GM19035 (cell line): ENCODE measurements at regions not wholly inside any gene's neighbourhood (a gene's known extent, or its start where the extent isn't known, plus 50 kb on each side); places are given as distances from the start of the nearest gene placed in this dataset.

Source experiments
- ATAC-seq: cut with Tn5 transposase; IDR thresholded peaks from one replicate; pipeline ENCODE4 v1.9.1; 2021; ENCODE audit not compliant: unreplicated experiment

DNA sequence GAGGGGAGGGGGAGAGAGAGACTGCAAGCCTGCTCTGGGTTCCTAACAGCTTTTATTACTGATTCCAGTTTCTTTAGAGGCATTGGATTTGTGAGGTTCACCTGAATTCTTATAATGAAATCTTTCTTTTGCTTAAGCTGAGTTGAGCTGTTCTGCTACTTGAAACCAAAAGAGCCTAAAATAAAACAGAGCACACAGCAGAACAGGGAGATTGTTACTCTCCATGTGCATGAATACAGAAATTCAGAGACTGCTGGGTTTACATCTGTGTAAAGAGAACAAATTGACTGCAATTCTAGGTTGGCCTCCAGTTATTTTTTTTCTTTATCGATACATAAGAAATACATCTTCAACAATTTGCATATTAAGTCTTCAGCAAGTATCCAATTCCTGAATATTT, 168.8 kb upstream of the NRIP1 start:
- ATAC-seq: no peak

GRCh38 chr21:15236111-15236510, 171.3 kb upstream of the NRIP1 start:
- no peak for ATAC-seq

DNA sequence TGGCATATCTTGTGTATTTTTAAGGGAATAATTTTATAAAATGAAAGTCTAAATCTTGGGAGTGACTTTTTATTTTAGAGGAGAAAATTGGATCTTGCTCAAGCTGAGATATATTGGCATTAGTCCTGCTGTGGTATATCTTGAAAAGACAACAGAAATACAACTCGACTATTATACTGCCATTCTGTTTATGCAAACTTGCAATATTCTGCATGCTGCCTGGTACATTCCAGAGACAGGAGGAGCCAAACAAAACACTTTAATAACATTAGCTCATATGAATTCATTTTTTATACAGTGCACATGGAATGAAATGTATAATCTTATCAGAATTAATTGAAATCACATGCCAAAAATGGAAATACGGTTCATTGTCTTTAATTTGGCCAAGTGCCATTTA, 176.0 kb upstream of the NRIP1 start:
- no peak for ATAC-seq

GRCh38 chr21:15241997-15242736, 177.4 kb upstream of the NRIP1 start:
- ATAC-seq: no peak

GRCh38 chr21:15242906-15243305, 178.1 kb upstream of the NRIP1 start:
- no peak for ATAC-seq

GRCh38 chr21:15243406-15243805, 178.6 kb upstream of the NRIP1 start:
- no peak for ATAC-seq

- no peak for ATAC-seq
Measured at GRCh38 chr21:15247613-15248012, 182.8 kb upstream of the NRIP1 start.

DNA sequence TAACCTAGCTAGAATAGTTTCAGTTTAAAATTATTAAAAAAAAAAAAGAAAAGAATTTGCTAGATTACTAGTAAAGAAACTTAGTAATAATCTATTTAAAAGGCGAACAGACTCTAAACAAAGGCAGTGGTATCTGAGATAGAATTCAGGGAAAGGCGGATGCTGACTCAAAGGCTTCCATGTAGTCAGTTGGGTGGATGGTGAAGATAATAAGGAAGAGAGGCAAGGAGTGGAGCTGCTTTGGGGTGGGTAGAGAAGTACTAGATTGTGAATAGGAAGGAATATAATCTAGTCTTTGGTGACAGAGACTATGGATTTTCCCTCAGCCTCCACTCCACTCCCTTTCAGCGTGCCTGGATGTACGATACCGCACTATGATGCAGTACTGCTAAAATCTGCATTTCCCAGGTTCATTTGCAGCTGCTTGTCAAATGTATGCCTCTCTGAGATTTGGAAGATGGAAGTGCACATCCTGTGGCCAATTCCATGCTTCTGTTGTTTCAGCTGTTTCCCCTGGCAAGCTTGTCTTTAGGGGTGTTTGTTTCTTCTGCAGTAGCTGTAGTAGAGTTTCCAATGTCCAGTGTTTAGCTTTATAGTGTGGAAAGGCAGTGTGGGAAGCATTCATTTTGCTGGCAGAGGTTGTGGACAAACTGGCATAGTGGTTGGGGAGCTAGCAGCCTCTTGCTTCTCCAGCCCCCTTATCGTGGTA, 184.6 kb upstream of the NRIP1 start:
- no peak for ATAC-seq

DNA sequence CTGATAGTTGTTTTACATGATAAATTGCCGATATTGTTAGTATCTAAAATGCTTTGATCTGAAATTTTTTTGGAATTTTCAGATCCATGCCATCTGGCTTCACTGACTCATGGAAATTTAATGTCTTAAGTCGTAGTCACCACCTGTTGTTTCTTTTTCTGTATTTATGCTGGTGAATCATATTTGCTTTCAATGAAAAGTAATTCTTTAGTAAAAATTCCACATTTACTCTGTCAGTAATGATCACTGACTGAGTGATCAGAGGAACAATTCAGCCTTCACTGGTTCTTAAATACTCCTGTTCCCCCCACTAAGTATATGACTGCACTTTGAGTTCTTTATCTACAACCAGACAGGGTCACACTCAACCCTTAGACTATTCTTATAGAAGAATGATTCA, 185.6 kb upstream of the NRIP1 start:
- ATAC-seq: no peak

GRCh38 chr21:15252431-15252830, 187.6 kb upstream of the NRIP1 start:
- no peak for ATAC-seq

DNA sequence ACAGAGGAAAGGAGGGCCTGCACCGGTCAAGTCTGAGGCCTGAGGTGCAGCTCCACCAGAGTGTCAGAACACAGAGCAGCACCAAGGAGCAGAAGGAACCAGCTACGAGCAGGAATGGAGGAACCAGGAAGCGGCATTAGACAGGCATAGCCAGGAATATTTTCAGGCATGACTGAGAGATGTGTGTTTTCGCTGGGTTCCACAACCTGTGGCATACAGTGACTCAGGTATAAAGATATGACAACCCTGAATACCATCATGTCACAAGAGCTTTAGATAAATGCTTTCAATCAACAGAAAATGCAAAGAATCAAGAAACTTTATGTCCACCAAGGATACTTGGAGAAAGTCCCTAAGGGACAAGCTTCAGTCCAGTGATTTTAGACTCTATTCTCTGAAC, 189.3 kb upstream of the NRIP1 start:
- no peak for ATAC-seq

DNA sequence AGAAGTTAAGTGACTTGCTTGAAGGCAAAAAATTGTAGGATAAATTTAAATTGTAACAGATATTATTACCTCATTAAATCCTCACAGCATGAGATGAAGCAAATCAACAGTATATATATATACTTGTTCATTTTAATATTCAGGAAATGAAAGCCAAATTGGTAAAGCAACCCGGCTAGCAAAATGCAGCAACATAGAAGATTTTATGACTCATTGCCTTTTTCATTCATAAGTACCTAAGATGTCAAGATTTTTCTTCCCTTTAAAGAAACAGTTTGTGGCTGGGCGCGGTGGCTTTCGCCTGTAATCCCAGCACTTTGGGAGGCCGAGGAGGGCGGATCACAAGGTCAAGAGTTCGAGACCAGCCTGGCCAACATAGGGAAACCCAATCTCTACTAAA, 190.5 kb upstream of the NRIP1 start:
- no peak for ATAC-seq

DNA sequence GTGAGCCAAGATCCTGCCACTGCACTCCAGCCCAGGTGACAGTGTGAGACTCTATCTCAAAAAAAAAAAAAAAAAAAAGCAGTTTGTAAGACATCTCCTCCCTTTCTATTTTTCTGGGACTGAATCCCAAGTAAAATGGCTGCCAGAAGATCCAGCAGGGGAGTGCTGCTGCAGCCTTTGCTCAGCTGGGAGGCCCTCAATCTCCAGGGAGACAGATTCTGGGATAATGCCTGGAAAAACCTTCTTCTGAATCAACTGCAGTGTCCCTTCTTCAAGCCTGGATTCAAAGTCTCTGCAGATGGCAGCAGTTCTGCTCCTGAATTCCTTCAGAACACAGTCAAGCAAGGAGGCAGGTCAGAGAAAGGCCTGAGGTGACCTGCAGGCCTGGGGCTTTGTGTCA, 191.0 kb upstream of the NRIP1 start:
- no peak for ATAC-seq

GRCh38 chr21:15256996-15257395, 192.2 kb upstream of the NRIP1 start:
- ATAC-seq: no peak

DNA sequence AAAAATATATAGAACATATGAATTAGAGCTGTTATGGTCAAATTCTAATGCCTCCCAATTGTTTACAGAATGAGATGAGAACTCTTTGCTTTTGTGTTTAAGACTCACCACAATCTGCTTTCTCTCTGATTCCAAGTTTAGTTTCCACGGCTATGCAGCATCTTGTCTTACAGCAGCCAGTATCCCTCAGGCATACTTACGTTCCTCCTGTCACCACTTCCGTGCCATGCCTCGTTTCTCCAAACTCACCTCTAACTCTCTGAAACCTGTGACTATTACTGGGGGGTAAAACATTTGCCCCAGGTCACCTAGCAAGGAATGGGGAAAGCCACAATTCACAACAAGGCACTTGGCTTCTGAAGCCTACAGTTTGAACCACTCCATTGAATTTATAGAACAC, 192.8 kb upstream of the NRIP1 start:
- no peak for ATAC-seq

- ATAC-seq: no peak
Measured at GRCh38 chr21:15259824-15260223, 195.0 kb upstream of the NRIP1 start.

- no peak for ATAC-seq
Measured at GRCh38 chr21:15260604-15261003, 195.8 kb upstream of the NRIP1 start.

GRCh38 chr21:15264084-15264665, 199.4 kb upstream of the NRIP1 start:
- ATAC-seq: no peak

DNA sequence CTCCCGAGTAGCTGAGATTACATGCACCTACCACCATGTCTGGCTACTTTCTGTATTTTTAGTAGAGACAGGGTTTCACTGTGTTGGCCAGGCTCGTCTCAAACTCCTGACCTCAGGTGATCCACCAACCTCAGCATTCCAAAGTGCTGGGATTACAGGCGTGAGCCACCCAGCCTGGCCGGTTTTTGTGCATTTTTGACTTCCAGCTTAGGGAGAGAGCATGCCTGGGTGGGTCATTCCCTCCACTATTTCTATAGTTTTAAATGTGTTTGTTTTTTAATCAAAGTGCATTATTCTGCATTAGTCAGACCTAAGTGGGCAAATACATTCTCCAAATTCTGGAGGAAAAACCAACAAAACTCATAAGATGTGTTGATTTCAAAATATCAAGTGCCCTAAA, 207.4 kb upstream of the NRIP1 start:
- no peak for ATAC-seq

DNA sequence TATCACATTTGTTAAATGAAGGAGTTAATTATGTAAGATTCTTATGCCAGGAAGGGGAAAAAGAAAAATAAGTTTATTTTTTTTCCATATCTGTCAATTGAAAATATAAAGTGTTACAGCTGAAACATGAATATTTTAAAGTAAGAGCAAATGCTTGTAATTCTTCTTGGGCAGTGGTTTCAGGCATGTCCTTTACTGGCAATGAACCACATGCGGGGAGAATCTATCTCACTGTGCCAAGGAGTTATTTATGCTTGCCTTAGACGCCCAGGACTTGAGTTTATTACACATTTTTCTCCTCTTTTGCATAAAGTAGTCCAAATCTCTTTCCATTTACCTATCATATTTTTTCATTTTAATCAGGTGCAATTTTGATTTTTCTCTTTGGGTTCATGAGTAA, 207.8 kb upstream of the NRIP1 start:
- ATAC-seq: no peak

GRCh38 chr21:15273244-15273643, 208.4 kb upstream of the NRIP1 start:
- ATAC-seq: no peak

GRCh38 chr21:15274701-15275485, 210.1 kb upstream of the NRIP1 start:
- ATAC-seq: no peak
